ENCODE measurements at regions not wholly inside any gene's neighbourhood (a gene's known extent, or its start where the extent isn't known, plus 50 kb on each side); places are given as distances from the start of the nearest gene placed in this dataset.

GRCh38 chr16:5965321-5965720 lies 867.7 kb upstream of the EEF2KMT start:
- Histone ChIP-seq H3K36me3 (no peaks in the 10 kb centered on the region), H3K4me1 (no peaks in the 10 kb centered on the region), H3K27ac (no peak overlapping the region), H3K27me3 (peaks cover 0 to 3% (median 0%) of the 10 kb centered on the region in 9 donors), H3K9me3 (peaks cover 0 to 15% (median 0%) of the 10 kb centered on the region in 12 donors), H3K4me3 (no peak overlapping the region)
- intact Hi-C loops (cut with DNase I) = no loop called here
- ATAC-seq (no peak), DNase-seq (no peak)
- no peak for TF ChIP-seq CTCF (IDR thresholded peaks at IDR 0.05)
- TF ChIP-seq POLR2A (IDR thresholded peaks at IDR 0.05) = no peak
- WGBS, 4 donors = 75 to 86% (median 81%) methylated on average over 3 of the region's 3 CpGs

- Histone ChIP-seq H3K27me3 (no peaks in the 10 kb centered on the region), H3K4me1 (no peaks in the 10 kb centered on the region), H3K27ac (no peak overlapping the region), H3K9me3 (no peaks in the 10 kb centered on the region), H3K4me3 (no peak overlapping the region), H3K36me3 (no peaks in the 10 kb centered on the region)
- DNase-seq (no peak), ATAC-seq (no peak)
- TF ChIP-seq POLR2A (IDR thresholded peaks at IDR 0.05) (no peak), CTCF (IDR thresholded peaks at IDR 0.05) (no peak)
- intact Hi-C loops (cut with DNase I) = no loop called here
- WGBS, 4 donors = 79 to 83% (median 81%) methylated on average over 5 of the region's 5 CpGs
Measured at GRCh38 chr16:5951486-5951885, 853.9 kb upstream of the EEF2KMT start.

- intact Hi-C loops (cut with DNase I) = no loop called here
- TF ChIP-seq CTCF (IDR thresholded peaks at IDR 0.05) = no peak
- no peak for TF ChIP-seq POLR2A (IDR thresholded peaks at IDR 0.05)
- peaks cover 0 to 30% (median 10%) of the 10 kb centered on the region in 12 donors for H3K9me3 ChIP-seq
- H3K27me3 ChIP-seq = no peaks in the 10 kb centered on the region
- ATAC-seq = no peak
- no peak for DNase-seq
- no peak overlapping the region for H3K4me3 ChIP-seq
- H3K27ac ChIP-seq = no peak overlapping the region
- no peaks in the 10 kb centered on the region for H3K36me3 ChIP-seq
- WGBS, 4 donors = 57 to 70% (median 65%) methylated on average over 4 of the region's 4 CpGs
- no peaks in the 10 kb centered on the region for H3K4me1 ChIP-seq
Measured at GRCh38 chr16:5944971-5945370, 847.4 kb upstream of the EEF2KMT start.

DNA sequence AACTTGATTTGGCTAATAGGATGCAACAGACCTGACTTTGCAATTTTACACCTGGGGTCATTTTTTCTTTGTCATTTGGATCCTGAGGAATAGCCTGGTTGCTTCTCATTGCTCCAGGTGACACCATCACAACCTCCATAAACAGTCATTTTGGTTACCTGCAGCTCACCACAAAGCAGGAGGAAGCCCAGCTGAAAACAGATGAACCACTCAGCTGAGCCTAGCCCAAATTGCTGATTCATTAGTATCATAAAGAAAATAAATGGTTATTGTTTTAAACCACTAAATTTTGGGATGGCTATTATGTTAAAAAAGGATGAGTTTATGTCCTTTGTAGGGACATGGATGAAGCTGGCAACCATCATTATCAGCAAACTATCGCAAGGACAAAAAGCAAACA lies 841.0 kb upstream of the EEF2KMT start:
- intact Hi-C loops (cut with DNase I) = no loop called here
- Histone ChIP-seq H3K36me3 (no peaks in the 10 kb centered on the region), H3K9me3 (peaks cover 0 to 47% (median 18%) of the 10 kb centered on the region in 12 donors), H3K4me3 (no peak overlapping the region), H3K27ac (no peak overlapping the region), H3K4me1 (no peaks in the 10 kb centered on the region), H3K27me3 (no peaks in the 10 kb centered on the region)
- ATAC-seq (no peak), DNase-seq (no peak)
- TF ChIP-seq POLR2A (IDR thresholded peaks at IDR 0.05) (no peak), CTCF (IDR thresholded peaks at IDR 0.05) (no peak)
- 84 to 93% (median 87%) methylated on average over 1 of the region's 1 CpG for WGBS, 4 donors

Measured in heart left ventricle (tissue), 16 donors.